ENCODE measurements at regions not wholly inside any gene's neighbourhood (a gene's known extent, or its start where the extent isn't known, plus 50 kb on each side); places are given as distances from the start of the nearest gene placed in this dataset.

DNA sequence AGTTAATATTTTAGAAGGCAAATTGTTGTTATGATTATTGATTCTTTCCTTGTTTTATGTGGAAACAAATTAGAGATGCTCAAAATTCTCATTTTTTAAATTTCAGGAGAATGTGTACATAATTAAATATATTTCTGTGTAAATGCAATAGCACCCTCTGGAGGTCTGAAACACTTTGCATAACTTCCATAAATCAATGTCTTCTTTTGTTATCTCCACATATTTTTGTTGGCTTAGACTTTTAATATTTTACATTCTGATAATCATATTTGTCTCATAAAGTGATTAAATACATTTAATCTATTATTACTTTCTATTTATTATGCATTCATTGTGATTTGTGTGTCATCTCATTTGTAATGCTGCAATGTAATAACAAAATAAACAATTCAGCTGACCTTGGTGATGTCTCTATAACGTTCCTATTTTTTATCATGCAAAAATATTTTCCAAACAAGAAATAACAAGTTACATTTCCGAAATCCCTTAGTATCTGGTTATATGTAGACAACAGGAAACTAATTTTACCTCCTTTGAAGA lies 201.8 kb upstream of the GALNT5 start:
- no peak for TF ChIP-seq POLR2AphosphoS5 (IDR thresholded peaks at IDR 0.05; ENCODE audit: borderline replicate concordance, low read depth, low read length)
- TF ChIP-seq EZH2 (IDR thresholded peaks at IDR 0.05) = no peak
- TF ChIP-seq FOXP2 (optimal IDR thresholded peaks at IDR 0.05; ENCODE audit: control extremely low read depth, extremely low read length, insufficient read depth) = no peak

All from SK-N-MC (cell line).